HepG2 (cell line): ENCODE measurements at regions not wholly inside any gene's neighbourhood (a gene's known extent, or its start where the extent isn't known, plus 50 kb on each side); places are given as distances from the start of the nearest gene placed in this dataset.

Experiments used
- EED ChIP-seq: sonication (generic); formaldehyde crosslinking; IDR thresholded peaks from 2 replicates; pipeline ENCODE4 v1.5.0; 2020; ENCODE audit warnings: mild to moderate bottlenecking, missing genetic modification reagents
- FOXJ3 ChIP-seq: sonication (generic); formaldehyde crosslinking; IDR thresholded peaks from 2 replicates; pipeline ENCODE4 v1.4.0; 2020; ENCODE audit warnings: missing genetic modification reagents, mild to moderate bottlenecking, borderline replicate concordance
- HNRNPL ChIP-seq: fragments of 200-400 bp; formaldehyde crosslinking; IDR thresholded peaks from 2 replicates; pipeline ENCODE4 v1.6.1; 2017; ENCODE audit warnings: mild to moderate bottlenecking, low read depth, low read length
- IKZF1 ChIP-seq: fragments of 450-650 bp; IDR thresholded peaks from 2 replicates; pipeline ENCODE4 v1.7.1; 2016
- MIER3 ChIP-seq: IDR thresholded peaks from 2 replicates; pipeline ENCODE4 v1.6.1; 2016; ENCODE audit warnings: missing compliant biosample characterization, borderline replicate concordance
- NONO ChIP-seq, 2 experiments: fragments of 450-650 bp in 1 of 2; sonication (generic) in 1 of 2; formaldehyde crosslinking in 1 of 2; IDR thresholded peaks in 1 of 2; conservative IDR thresholded peaks in 1 of 2; 2 replicates each; pipeline versions ENCODE4 v1.6.1 to v1.8.0; 2017 to 2022; ENCODE audit warnings: mild to moderate bottlenecking in 1 of 2, missing genetic modification reagents in 1 of 2, moderate library complexity in 1 of 2
- TEAD2 ChIP-seq: sonication (generic); formaldehyde crosslinking; IDR thresholded peaks from 2 replicates; pipeline ENCODE4 v1.9.0; 2021; ENCODE audit warnings: missing genetic modification reagents
- ZFP62 ChIP-seq: sonication (generic); formaldehyde crosslinking; IDR thresholded peaks from 2 replicates; pipeline ENCODE4 v1.4.0; 2020; ENCODE audit warnings: missing genetic modification reagents
- ZNF34 ChIP-seq: sonication (generic); formaldehyde crosslinking; IDR thresholded peaks from 2 replicates; pipeline ENCODE4 v1.4.0; 2020; ENCODE audit warnings: mild to moderate bottlenecking, missing genetic modification reagents, borderline replicate concordance
- ZNF577 ChIP-seq: sonication (generic); formaldehyde crosslinking; IDR thresholded peaks from 2 replicates; pipeline ENCODE4 v1.4.0; 2020; ENCODE audit warnings: mild to moderate bottlenecking, low read depth, missing genetic modification reagents, borderline replicate concordance
- ZNF660 ChIP-seq: sonication (generic); formaldehyde crosslinking; IDR thresholded peaks from 2 replicates; pipeline ENCODE4 v1.5.1; 2020; ENCODE audit warnings: mild to moderate bottlenecking, low read depth, missing genetic modification reagents, borderline replicate concordance
- TF ChIP-seq, protein P1 (sequence below): sonication (generic); formaldehyde crosslinking; IDR thresholded peaks from 2 replicates; pipeline ENCODE4 v1.4.0; 2020; ENCODE audit warnings: missing genetic modification reagents
- TF ChIP-seq, protein P2 (sequence below): IDR thresholded peaks from 2 replicates; pipeline ENCODE4 v1.6.1; 2016; ENCODE audit warnings: low read depth, borderline replicate concordance
- TF ChIP-seq, protein P3 (sequence below): sonication (generic); formaldehyde crosslinking; IDR thresholded peaks from 2 replicates; pipeline ENCODE4 v1.8.1; 2023; ENCODE audit warnings: mild to moderate bottlenecking, missing genetic modification reagents, borderline replicate concordance
- TF ChIP-seq, protein P4 (sequence below): IDR thresholded peaks from 2 replicates; pipeline ENCODE4 v1.6.1; 2016; ENCODE audit warnings: missing biosample characterization, missing genetic modification reagents, low read depth
- TF ChIP-seq, protein P5 (sequence below): sonication (generic); formaldehyde crosslinking; IDR thresholded peaks from 2 replicates; pipeline ENCODE4 v1.9.0; 2022; ENCODE audit warnings: missing genetic modification reagents, mild to moderate bottlenecking, borderline replicate concordance
- TF ChIP-seq, protein P6 (sequence below): sonication (generic); formaldehyde crosslinking; IDR thresholded peaks from 2 replicates; pipeline ENCODE4 v1.8.0; 2022; ENCODE audit warnings: missing genetic modification reagents, mild to moderate bottlenecking, moderate library complexity, borderline replicate concordance

DNA sequence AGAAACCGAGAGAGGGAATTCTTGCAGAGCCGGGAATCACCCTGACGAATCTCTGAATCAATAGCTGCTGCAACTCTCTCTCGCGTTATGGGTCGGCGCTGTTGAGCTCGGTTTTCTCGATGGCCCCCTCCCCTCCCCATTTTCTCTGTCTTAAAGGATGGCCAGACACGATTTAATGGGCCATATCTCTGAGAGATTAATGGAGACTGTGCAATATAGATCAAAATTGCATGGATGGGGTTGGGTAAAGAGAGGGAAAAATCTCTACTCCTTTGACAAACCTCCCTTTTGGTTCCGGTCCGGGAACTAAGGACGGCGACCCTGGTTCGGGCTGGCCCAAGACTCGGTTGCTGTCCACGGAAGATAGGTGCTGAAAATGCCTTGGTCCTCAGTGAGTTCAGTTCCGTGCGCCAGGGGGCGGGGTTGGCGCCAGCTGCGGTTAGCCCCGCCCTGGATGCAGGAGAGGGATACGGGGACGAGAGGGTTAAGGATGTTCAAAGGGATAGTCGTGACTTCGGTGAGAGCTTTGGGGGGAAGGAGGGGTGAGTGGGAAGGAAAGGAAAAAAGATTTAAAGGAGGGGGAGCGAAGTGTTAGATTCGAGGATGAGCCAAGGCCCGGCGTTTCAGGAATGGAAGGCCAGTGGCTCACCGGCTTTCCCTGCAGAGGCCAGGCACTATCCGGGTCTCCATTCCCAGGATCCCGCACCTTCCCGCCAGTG, 103.6 kb upstream of the HSD17B12 start (continued):
- TF ChIP-seq, protein P1, sequence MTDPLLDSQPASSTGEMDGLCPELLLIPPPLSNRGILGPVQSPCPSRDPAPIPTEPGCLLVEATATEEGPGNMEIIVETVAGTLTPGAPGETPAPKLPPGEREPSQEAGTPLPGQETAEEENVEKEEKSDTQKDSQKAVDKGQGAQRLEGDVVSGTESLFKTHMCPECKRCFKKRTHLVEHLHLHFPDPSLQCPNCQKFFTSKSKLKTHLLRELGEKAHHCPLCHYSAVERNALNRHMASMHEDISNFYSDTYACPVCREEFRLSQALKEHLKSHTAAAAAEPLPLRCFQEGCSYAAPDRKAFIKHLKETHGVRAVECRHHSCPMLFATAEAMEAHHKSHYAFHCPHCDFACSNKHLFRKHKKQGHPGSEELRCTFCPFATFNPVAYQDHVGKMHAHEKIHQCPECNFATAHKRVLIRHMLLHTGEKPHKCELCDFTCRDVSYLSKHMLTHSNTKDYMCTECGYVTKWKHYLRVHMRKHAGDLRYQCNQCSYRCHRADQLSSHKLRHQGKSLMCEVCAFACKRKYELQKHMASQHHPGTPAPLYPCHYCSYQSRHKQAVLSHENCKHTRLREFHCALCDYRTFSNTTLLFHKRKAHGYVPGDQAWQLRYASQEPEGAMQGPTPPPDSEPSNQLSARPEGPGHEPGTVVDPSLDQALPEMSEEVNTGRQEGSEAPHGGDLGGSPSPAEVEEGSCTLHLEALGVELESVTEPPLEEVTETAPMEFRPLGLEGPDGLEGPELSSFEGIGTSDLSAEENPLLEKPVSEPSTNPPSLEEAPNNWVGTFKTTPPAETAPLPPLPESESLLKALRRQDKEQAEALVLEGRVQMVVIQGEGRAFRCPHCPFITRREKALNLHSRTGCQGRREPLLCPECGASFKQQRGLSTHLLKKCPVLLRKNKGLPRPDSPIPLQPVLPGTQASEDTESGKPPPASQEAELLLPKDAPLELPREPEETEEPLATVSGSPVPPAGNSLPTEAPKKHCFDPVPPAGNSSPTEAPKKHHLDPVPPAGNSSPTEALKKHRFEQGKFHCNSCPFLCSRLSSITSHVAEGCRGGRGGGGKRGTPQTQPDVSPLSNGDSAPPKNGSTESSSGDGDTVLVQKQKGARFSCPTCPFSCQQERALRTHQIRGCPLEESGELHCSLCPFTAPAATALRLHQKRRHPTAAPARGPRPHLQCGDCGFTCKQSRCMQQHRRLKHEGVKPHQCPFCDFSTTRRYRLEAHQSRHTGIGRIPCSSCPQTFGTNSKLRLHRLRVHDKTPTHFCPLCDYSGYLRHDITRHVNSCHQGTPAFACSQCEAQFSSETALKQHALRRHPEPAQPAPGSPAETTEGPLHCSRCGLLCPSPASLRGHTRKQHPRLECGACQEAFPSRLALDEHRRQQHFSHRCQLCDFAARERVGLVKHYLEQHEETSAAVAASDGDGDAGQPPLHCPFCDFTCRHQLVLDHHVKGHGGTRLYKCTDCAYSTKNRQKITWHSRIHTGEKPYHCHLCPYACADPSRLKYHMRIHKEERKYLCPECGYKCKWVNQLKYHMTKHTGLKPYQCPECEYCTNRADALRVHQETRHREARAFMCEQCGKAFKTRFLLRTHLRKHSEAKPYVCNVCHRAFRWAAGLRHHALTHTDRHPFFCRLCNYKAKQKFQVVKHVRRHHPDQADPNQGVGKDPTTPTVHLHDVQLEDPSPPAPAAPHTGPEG (CRISPR knock-in tag): 0 out of 2 replicates have a peak, but pooled peaks have one; percentile 55
- TF ChIP-seq FOXJ3 (CRISPR knock-in tag): no peak
- TF ChIP-seq HNRNPL: no peak
- TF ChIP-seq, protein P2, sequence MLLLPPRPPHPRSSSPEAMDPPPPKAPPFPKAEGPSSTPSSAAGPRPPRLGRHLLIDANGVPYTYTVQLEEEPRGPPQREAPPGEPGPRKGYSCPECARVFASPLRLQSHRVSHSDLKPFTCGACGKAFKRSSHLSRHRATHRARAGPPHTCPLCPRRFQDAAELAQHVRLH: peak; percentile 59; the same call in 1 of the 2 replicates
- no peak for TF ChIP-seq ZNF577
- no peak for TF ChIP-seq ZFP62 (CRISPR knock-in tag)
- no peak for TF ChIP-seq TEAD2 (CRISPR knock-in tag)
- TF ChIP-seq, protein P3, sequence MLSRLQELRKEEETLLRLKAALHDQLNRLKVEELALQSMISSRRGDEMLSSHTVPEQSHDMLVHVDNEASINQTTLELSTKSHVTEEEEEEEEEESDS (CRISPR knock-in tag): no peak
- no peak for TF ChIP-seq MIER3 (CRISPR knock-in tag)
- TF ChIP-seq, protein P4, sequence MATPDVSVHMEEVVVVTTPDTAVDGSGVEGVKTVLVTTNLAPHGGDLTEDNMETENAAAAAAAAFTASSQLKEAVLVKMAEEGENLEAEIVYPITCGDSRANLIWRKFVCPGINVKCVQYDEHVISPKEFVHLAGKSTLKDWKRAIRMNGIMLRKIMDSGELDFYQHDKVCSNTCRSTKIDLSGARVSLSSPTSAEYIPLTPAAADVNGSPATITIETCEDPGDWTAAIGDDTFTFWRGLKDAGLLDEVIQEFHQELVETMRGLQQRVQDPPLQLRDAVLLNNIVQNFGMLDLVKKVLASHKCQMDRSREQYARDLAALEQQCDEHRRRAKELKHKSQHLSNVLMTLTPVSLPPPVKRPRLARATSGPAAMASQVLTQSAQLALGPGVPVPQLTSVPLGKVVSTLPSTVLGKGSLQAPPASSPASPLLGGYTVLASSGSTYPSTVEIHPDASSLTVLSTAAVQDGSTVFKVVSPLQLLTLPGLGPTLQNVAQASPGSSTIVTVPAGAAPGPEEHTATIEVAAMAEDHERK (CRISPR knock-in tag): no peak
- TF ChIP-seq, protein P5, sequence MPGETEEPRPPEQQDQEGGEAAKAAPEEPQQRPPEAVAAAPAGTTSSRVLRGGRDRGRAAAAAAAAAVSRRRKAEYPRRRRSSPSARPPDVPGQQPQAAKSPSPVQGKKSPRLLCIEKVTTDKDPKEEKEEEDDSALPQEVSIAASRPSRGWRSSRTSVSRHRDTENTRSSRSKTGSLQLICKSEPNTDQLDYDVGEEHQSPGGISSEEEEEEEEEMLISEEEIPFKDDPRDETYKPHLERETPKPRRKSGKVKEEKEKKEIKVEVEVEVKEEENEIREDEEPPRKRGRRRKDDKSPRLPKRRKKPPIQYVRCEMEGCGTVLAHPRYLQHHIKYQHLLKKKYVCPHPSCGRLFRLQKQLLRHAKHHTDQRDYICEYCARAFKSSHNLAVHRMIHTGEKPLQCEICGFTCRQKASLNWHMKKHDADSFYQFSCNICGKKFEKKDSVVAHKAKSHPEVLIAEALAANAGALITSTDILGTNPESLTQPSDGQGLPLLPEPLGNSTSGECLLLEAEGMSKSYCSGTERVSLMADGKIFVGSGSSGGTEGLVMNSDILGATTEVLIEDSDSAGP (CRISPR knock-in tag): 0 out of 2 replicates have a peak, but pooled peaks have one; percentile 32
- TF ChIP-seq ZNF660: no peak
- 0 out of 2 replicates have a peak, but pooled peaks have one; percentile 25 for TF ChIP-seq EED (CRISPR knock-in tag)
- TF ChIP-seq, protein P6, sequence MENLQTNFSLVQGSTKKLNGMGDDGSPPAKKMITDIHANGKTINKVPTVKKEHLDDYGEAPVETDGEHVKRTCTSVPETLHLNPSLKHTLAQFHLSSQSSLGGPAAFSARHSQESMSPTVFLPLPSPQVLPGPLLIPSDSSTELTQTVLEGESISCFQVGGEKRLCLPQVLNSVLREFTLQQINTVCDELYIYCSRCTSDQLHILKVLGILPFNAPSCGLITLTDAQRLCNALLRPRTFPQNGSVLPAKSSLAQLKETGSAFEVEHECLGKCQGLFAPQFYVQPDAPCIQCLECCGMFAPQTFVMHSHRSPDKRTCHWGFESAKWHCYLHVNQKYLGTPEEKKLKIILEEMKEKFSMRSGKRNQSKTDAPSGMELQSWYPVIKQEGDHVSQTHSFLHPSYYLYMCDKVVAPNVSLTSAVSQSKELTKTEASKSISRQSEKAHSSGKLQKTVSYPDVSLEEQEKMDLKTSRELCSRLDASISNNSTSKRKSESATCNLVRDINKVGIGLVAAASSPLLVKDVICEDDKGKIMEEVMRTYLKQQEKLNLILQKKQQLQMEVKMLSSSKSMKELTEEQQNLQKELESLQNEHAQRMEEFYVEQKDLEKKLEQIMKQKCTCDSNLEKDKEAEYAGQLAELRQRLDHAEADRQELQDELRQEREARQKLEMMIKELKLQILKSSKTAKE (CRISPR knock-in tag): no peak
- no peak for TF ChIP-seq ZNF34 (CRISPR knock-in tag)
- no peak for TF ChIP-seq IKZF1
- no peak for TF ChIP-seq NONO (IDR thresholded peaks at IDR 0.05)
- no peak for TF ChIP-seq NONO (CRISPR knock-in tag; conservative IDR thresholded peaks at IDR 0.05)
